HG03139 (cell line): ENCODE measurements at regions not wholly inside any gene's neighbourhood (a gene's known extent, or its start where the extent isn't known, plus 50 kb on each side); places are given as distances from the start of the nearest gene placed in this dataset.
A peak's percentile ranks its signal among the peaks of the same experiment; 100 is the strongest.
"Not testable (repeated sequence)": the region's sequence is repeated elsewhere in the genome, so short reads cannot be mapped to it uniquely, and the experiment has no call there.

Experiments
- ATAC-seq: cut with Tn5 transposase; IDR thresholded peaks from one replicate; pipeline ENCODE4 v1.9.1; 2021; ENCODE audit not compliant: unreplicated experiment

DNA sequence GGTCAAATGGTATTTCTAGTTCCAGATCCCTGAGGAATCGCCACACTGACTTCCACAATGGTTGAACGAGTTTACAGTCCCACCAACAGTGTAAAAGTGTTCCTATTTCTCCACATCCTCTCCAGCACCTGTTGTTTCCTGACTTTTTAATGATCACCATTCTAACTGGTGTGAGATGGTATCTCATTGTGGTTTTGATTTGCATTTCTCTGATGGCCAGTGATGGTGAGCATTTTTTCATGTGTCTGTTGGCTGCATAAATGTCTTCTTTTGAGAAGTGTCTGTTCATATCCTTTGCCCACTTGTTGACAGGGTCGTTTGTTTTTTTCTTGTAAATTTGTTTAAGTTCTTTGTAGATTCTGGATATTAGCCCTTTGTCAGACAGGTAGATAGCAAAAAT is 269.9 kb upstream of the NREP start:
- not testable (repeated sequence) for ATAC-seq

GRCh38 chr5:112025757-112026156 is 268.8 kb upstream of the NREP start:
- peak; percentile 59 for ATAC-seq

DNA sequence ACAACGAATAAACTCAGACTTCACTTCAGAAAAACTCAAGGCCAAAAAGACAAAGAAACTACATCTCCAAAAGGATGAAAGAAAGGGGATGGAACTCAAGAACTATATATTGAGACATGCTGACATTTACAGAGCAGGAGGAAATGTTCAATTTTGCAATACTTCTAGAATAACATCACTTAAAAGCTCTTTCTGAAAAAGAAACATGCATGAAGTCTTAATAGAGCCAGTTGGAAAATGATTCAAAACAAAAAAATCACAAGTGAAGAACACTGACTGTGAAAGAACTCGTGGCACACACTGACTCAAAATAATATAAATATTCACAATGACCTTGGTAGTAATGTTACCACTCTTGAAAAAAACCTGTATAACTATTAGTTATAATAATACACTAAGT is 267.8 kb upstream of the NREP start:
- ATAC-seq, result no peak

DNA sequence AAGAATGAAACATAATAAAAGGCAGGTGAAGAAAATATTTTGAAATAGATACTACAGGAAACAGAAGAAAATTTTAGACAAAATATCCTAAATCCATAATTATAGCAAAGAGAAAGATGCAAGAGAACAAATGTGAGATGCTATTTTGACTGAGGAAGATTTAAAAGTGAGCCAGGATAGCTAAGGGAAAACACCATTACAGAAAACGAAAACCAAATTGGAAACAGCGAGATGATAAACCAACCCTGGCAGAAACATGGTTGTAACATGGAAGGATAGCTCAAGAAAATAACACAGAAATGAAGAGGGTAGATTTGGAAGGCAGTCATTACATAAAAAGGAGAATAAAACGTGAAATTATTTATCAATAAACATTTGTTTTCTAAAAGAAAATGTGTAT is 267.2 kb upstream of the NREP start:
- ATAC-seq, result no peak

GRCh38 chr5:112023766-112024165 is 266.8 kb upstream of the NREP start:
- ATAC-seq, result no peak

DNA sequence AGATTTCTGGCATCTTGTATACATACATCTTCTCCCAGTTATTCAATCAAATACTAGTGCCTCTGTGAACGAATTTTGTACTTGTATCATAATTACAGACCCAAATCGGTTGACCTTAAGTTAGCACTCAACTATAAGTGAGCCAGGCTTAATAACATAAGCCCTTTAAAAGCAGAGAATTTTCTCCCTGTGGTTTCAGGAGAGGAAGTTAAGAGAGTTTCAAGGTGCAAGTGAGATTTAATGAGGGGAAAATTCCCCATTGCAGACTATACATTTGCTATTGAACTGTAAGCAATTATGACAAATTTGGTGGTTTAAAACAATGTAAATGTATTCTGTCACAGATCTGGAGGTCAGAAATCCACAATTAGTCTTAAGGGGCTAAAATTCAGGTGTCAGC is 261.9 kb upstream of the NREP start:
- no peak for ATAC-seq

GRCh38 chr5:112016980-112017379 is 260.0 kb upstream of the NREP start:
- ATAC-seq, result no peak

DNA sequence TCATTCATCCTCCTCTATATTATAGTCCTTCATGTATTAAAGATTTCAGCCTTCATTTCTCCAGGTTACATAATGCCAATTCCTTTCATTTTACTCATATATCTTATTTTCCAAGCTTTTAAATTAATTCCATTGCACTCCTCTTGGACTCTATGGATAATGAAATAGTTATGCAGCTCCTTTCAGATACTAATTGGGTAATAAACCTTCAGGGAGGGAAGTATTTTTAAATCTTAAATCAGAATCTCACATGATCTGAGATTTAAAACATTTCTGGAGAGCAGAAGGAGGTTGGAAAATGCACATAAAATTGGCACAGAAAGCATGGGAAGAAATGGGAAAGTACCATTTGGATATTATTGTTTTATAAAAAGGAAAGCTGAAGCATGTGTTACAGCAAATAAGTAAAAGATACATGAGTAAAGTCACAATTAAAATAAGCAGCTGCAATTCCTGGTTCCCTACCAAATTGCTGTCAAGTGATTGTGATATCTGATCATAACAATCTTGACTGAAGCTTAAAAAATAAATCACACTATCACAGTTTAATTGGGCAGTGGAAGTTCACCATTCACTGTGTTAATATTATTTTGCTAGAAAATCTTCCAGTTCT is 257.9 kb upstream of the NREP start:
- ATAC-seq, result no peak

DNA sequence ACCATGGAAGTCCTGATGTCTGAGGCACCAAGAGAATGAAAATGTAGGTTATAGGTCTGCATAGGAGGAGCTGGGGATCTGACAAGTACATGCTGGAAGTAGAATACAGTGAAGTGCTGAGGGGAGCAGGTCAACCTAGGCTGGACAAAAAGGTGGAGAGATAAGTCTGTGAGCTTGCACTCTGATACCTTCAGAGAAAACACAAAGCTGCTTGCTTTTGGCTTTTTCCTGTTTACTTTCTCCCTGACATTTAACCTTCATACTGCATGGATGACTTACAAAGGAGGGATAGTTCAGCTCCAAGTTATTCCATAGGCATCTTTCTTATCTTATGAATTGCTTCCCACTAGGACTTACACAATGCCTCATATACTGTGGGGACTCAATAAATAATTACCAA is 256.7 kb upstream of the NREP start:
- no peak for ATAC-seq

DNA sequence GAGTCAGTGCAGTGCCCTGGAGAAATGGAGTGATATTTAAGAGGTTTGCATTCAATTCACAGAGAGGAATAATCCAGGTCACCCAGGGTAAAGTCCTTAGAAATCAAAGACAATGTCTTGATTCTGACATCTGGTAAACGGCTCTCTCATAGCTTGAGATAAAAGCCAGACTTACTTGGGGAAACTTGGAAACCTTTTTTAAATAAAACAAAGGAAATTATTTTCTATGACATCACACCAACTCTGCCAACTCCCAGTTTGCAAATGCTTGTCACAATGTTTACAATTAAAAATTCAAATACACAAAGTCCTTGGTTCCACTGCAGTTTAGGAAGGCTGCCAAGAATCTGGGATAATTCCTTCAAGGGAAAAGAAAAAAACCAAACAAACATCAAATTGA is 255.1 kb upstream of the NREP start:
- ATAC-seq, result no peak

DNA sequence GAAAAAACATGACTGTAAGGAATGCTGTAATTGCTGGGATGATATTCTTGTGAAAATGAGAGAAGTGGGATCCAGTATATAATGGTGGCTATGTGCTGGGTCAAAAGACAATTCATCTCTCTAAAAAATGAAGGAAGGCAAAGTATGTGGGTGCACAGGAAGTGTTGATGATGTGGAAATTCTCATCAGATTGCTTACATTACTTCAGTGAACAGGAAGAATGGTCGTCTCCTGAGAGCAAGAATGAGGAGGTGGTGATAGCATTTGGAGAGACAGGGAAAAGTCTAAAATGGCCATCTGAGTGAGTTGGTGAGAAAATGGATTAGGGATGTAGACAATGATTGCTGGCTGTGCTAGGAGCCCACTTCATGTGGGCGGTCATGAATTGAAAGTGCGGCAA is 253.5 kb upstream of the NREP start:
- ATAC-seq, result no peak

DNA sequence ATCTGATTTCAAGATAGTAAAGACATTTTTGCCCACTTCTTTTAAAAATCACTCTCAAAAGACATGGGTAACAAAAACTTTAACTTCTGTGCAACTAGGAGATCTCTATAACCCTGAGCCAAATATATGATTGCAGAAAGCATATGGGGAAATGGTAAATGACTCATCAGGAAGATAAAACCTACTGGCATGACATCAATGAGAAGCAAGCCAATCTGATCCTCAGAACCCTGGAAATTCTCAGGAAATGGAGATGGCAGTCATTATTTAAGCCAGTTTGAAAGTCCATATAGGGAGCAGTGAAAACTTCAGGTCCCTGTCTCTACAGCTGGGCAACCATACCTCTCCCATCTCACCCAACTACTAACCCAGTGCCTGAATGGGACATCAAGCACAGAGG is 249.7 kb upstream of the NREP start:
- no peak for ATAC-seq

- ATAC-seq, result no peak
Observed at GRCh38 chr5:112005623-112005930, 248.6 kb upstream of the NREP start.

DNA sequence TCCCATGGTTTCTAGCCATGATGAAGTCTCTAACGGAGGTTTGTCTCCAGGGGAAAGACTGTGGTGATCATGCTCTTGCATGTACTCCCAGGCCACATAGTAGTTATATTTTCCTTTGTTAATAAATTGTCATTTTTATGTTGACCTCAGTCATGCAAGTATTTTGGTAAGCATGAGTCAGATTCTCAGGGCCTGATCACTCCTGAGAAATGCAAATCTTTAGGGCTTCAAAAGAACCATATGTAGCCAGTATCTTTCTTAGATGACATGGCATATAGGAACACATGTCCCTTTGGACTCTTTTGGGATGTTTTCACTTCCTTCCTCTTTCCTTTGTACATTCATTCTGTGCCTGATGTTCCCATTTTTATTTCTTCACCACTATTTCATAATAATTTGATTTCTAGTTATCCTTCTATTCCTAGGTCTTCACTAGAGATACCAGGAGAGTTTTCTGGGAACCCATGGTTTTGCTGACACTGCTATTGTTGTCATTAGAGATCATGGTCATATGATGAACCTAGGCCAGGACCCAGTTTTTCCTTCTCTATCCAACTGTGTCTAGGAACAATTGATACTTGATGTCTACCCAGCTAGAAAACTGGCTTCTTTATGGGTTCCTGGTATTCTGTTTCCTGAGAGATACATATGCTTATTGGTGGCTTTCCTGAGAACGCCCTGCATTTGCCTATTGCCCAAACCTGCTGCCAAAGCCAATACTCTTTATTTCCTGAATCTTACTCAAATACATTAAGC is 248.1 kb upstream of the NREP start:
- ATAC-seq, result peak; percentile 75

DNA sequence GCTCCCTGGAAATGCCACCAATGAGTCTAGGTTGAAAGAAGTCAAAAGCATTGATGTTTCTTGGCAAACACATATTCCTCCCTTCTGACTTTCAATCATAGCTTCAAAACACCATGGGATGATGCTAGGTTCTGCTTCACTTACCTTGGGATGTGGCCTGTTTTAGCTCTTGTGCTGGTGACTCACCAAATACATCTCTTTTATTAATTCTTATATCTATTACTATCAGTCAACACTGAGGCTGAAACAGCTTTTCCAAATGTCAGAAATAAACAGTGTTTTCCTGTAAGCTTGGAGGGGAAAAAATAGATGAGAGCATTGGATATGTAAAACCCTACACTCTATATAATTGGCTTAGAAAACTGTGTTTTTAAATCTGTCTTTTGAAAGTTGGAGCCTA is 245.4 kb upstream of the NREP start:
- no peak for ATAC-seq

GRCh38 chr5:111999286-111999685 is 242.3 kb upstream of the NREP start:
- ATAC-seq, result no peak

- no peak for ATAC-seq
Observed at GRCh38 chr5:111998871-111999270, 241.9 kb upstream of the NREP start.

DNA sequence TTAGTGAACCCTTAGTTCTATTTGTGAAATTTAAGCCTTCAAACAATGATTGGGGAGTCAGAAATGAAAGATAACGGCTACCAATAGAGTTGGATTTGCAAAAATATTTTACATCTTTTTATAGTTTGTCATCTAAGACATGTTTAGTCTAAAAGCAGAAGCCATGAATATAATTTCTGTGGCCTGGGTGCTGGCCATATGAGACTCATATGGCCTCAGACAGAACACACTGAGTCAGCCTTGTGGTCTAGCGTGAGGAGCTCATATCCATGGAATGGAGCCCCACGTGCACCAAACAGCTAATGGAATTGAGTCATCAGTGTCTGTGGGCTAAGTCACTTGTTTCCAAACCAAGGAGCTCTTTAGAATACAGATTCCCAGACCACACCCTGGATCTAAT is 240.7 kb upstream of the NREP start:
- no peak for ATAC-seq

DNA sequence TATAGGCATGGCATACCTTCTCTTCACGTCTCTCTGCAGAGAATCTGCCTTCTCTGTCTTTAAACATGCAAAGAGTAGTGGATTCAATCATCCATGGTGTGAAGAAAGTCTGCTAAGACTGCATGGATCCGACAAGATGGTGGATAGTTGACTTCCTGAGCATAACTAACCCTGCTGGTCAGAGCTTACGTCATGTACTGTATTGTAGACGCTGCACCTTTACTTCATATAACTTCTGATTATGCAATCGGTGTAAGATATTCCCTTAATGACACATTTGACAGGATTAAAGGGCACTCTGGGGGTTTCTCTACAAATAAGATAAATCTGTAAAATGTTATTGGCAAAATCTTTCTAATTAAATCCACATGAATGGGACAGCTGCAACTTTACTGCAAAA is 240.3 kb upstream of the NREP start:
- no peak for ATAC-seq

GRCh38 chr5:111996574-111996973 is 239.6 kb upstream of the NREP start:
- ATAC-seq, result no peak

GRCh38 chr5:111995701-111996100 is 238.7 kb upstream of the NREP start:
- no peak for ATAC-seq

GRCh38 chr5:111993242-111993641 is 236.2 kb upstream of the NREP start:
- ATAC-seq, result no peak

DNA sequence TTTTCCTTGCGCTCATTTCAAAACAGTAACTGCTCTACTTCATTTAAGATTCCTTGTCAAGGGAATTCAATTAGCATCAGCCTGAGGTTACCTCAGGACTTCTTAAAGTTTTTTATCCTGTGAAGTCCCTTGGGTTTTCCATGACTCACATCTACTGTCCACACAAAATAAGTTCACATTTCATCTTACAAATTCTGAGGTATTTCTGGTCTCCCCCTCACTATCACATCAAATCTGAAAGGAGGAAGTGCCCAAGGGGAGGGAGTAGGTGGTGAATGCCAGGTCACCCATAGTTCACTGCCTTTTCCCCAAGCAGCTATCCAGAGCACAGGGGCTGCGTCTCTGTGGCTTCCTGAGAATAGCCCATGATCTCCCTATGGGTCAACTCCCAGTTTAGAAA is 227.1 kb upstream of the NREP start:
- ATAC-seq, result no peak
